OCI-LY7 (cell line): ENCODE measurements at regions not wholly inside any gene's neighbourhood (a gene's known extent, or its start where the extent isn't known, plus 50 kb on each side); places are given as distances from the start of the nearest gene placed in this dataset.

Experiments
- BruUV-seq: library from RNA; stranded (reverse); fragments of 400-500 nt; replicated peaks from 2 replicates; lab custom pipeline; 2021; lab: Mats Ljungman, UMichigan
- CTCF ChIA-PET: fragments of 300-600 bp; sonication (Branson Sonifier 250); formaldehyde crosslinking; loops from one replicate; lab custom pipeline; 2022; ENCODE audit warnings: antibody characterized with exemption; ENCODE audit not compliant: unreplicated experiment; lab: Charles Lee
- POLR2A ChIA-PET: fragments of 300-600 bp; sonication (Branson Sonifier 250); formaldehyde crosslinking; loops from one replicate; lab custom pipeline; 2022; ENCODE audit warnings: antibody characterized with exemption; lab: Charles Lee
- DNase-seq: peaks from one replicate; pipeline ENCODE4 v3.0.0-alpha.2; 2015; ENCODE audit warnings: low spot score
- H2AFZ ChIP-seq: fragments of 200-600 bp; sonication (generic), shearing (Covaris generic); 2 replicates; pipeline ENCODE4 v1.6.1; 2014; ENCODE audit warnings: mild to moderate bottlenecking, antibody characterized with exemption, low read length, moderate library complexity
- H3K27ac ChIP-seq: fragments of 200-600 bp; sonication (generic); 2 replicates; pipeline ENCODE4 v1.5.1; 2014; ENCODE audit warnings: mixed run types, low read depth, mild to moderate bottlenecking, moderate library complexity, low read length, inconsistent platforms; ENCODE audit not compliant: poor library complexity, severe bottlenecking
- H3K36me3 ChIP-seq: fragments of 200-600 bp; sonication (generic); 2 replicates; pipeline ENCODE4 v1.6.1; 2014; ENCODE audit warnings: mild to moderate bottlenecking, antibody characterized with exemption, low read length, moderate library complexity, mixed read lengths; ENCODE audit not compliant: insufficient read depth
- H3K4me1 ChIP-seq: fragments of 200-600 bp; sonication (generic); 2 replicates; pipeline ENCODE4 v1.5.1; 2014; ENCODE audit warnings: mild to moderate bottlenecking, low read length; ENCODE audit not compliant: insufficient read depth, poor library complexity, severe bottlenecking
- H3K4me2 ChIP-seq: fragments of 200-600 bp; sonication (generic); 2 replicates; pipeline ENCODE4 v1.6.1; 2014; ENCODE audit warnings: mild to moderate bottlenecking, low read length
- H3K4me3 ChIP-seq: fragments of 200-600 bp; sonication (generic); 2 replicates; pipeline ENCODE4 v1.5.1; 2014; ENCODE audit warnings: mild to moderate bottlenecking, low read depth, low read length; ENCODE audit not compliant: poor library complexity, severe bottlenecking
- H3K79me2 ChIP-seq: fragments of 200-600 bp; sonication (generic); 2 replicates; pipeline ENCODE4 v1.6.1; 2016; ENCODE audit warnings: low read depth, mild to moderate bottlenecking, low read length, moderate library complexity, mixed read lengths; ENCODE audit not compliant: insufficient read depth
- H3K9me2 ChIP-seq: fragments of 200-600 bp; sonication (generic); 2 replicates; pipeline ENCODE4 v1.6.1; 2016; ENCODE audit warnings: mild to moderate bottlenecking, low read length, mixed read lengths; ENCODE audit not compliant: insufficient read depth
- H3K9me3 ChIP-seq: fragments of 200-600 bp; sonication (generic); 2 replicates; pipeline ENCODE4 v1.6.1; 2014; ENCODE audit warnings: mild to moderate bottlenecking, mixed run types, low read length, mixed read lengths
- H4K20me1 ChIP-seq: fragments of 200-600 bp; sonication (generic); 2 replicates; pipeline ENCODE4 v1.6.1; 2014; ENCODE audit warnings: mild to moderate bottlenecking, antibody characterized with exemption, low read length, moderate library complexity, mixed read lengths; ENCODE audit not compliant: insufficient read depth
- EZH2phosphoT487 ChIP-seq: fragments of 200-600 bp; sonication (generic); IDR thresholded peaks from 2 replicates; pipeline ENCODE4 v1.6.1; 2018; ENCODE audit warnings: low read depth, borderline replicate concordance, mild to moderate bottlenecking, mixed run types, antibody characterized with exemption, low read length, moderate library complexity, mixed read lengths
- intact Hi-C: fragments of 100-400 bp; cut with micrococcal nuclease; formaldehyde crosslinking; loops from one replicate; pipeline ENCODE4 v1.10.0; 2022; ENCODE audit not compliant: unreplicated experiment
- TF ChIP-seq, protein P1 (sequence below): fragments of 200-600 bp; sonication (generic); conservative IDR thresholded peaks from 2 replicates; pipeline ENCODE4 v1.5.1; 2014; ENCODE audit warnings: mild to moderate bottlenecking, antibody characterized with exemption, low read length, moderate library complexity, mixed read lengths

- BruUV-seq = no TSS peak
Observed at GRCh38 chr7:142594078-142594477, 155.2 kb upstream of the PRSS1 start.

GRCh38 chr7:142593106-142593505, 156.2 kb upstream of the PRSS1 start:
- Histone ChIP-seq H3K36me3 (no peaks in the 10 kb centered on the region), H2AFZ (no peak overlapping the region), H3K27ac (no peak overlapping the region), H3K4me2 (no peak overlapping the region), H3K9me3 (no peaks in the 10 kb centered on the region), H3K4me1 (no peaks in the 10 kb centered on the region), H3K4me3 (no peak overlapping the region), H4K20me1 (no peaks in the 10 kb centered on the region), H3K9me2 (no peaks in the 10 kb centered on the region), H3K79me2 (no peaks in the 10 kb centered on the region)
- DNase-seq = no peak
- CTCF ChIA-PET = no interaction called here
- POLR2A ChIA-PET = no interaction called here
- intact Hi-C loops = no loop called here
- no TSS peak for BruUV-seq
- no peak for TF ChIP-seq EZH2phosphoT487
- TF ChIP-seq, protein P1, sequence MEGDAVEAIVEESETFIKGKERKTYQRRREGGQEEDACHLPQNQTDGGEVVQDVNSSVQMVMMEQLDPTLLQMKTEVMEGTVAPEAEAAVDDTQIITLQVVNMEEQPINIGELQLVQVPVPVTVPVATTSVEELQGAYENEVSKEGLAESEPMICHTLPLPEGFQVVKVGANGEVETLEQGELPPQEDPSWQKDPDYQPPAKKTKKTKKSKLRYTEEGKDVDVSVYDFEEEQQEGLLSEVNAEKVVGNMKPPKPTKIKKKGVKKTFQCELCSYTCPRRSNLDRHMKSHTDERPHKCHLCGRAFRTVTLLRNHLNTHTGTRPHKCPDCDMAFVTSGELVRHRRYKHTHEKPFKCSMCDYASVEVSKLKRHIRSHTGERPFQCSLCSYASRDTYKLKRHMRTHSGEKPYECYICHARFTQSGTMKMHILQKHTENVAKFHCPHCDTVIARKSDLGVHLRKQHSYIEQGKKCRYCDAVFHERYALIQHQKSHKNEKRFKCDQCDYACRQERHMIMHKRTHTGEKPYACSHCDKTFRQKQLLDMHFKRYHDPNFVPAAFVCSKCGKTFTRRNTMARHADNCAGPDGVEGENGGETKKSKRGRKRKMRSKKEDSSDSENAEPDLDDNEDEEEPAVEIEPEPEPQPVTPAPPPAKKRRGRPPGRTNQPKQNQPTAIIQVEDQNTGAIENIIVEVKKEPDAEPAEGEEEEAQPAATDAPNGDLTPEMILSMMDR = no peak

More at GRCh38 chr7:142594078-142594477, 155.2 kb upstream of the PRSS1 start:
- no peaks in the 10 kb centered on the region for H3K4me1 ChIP-seq
- H3K4me3 ChIP-seq = no peak overlapping the region
- H3K9me3 ChIP-seq = no peaks in the 10 kb centered on the region
- ChIA-PET CTCF (no interaction called here), POLR2A (no interaction called here)
- H3K79me2 ChIP-seq = no peaks in the 10 kb centered on the region
- no peak overlapping the region for H2AFZ ChIP-seq
- no peaks in the 10 kb centered on the region for H3K36me3 ChIP-seq
- intact Hi-C loops = no loop called here
- no peak overlapping the region for H3K27ac ChIP-seq
- no peaks in the 10 kb centered on the region for H3K9me2 ChIP-seq
- H3K4me2 ChIP-seq = no peak overlapping the region
- DNase-seq = no peak
- no peaks in the 10 kb centered on the region for H4K20me1 ChIP-seq
- no peak for TF ChIP-seq EZH2phosphoT487
- TF ChIP-seq, protein P1 = no peak

- TF ChIP-seq, protein P1 = no peak
- no peak for TF ChIP-seq EZH2phosphoT487
- Histone ChIP-seq H2AFZ (no peak overlapping the region), H3K9me2 (no peaks in the 10 kb centered on the region), H3K79me2 (no peaks in the 10 kb centered on the region), H3K36me3 (no peaks in the 10 kb centered on the region), H3K4me1 (no peaks in the 10 kb centered on the region), H3K4me3 (no peak overlapping the region), H3K9me3 (no peaks in the 10 kb centered on the region), H4K20me1 (no peaks in the 10 kb centered on the region), H3K4me2 (no peak overlapping the region), H3K27ac (no peak overlapping the region)
- intact Hi-C loops = no loop called here
- CTCF ChIA-PET = no interaction called here
- BruUV-seq = no TSS peak
- POLR2A ChIA-PET = no interaction called here
- no peak for DNase-seq
Observed at GRCh38 chr7:142592664-142593063, 156.6 kb upstream of the PRSS1 start.
